ENCODE measurements at regions not wholly inside any gene's neighbourhood (a gene's known extent, or its start where the extent isn't known, plus 50 kb on each side); places are given as distances from the start of the nearest gene placed in this dataset.

GRCh38 chr2:81007104-81007503 lies 702.6 kb upstream of the LRRTM1 start:
- Histone ChIP-seq H3K9me3 (ENCODE audit: control insufficient read depth in 4 of 4, insufficient read depth in 3 of 4, low read length in 3 of 4) (peaks cover 0 to 18% (median 3%) of the 10 kb centered on the region in 4 donors), H3K27me3 (ENCODE audit: control insufficient read depth in 3 of 3, insufficient read depth in 3 of 3, low read length in 2 of 3) (no peaks in the 10 kb centered on the region), H3K36me3 (ENCODE audit: control insufficient read depth in 4 of 4, insufficient read depth in 4 of 4, low read length in 4 of 4) (no peaks in the 10 kb centered on the region), H3K4me1 (ENCODE audit: control insufficient read depth in 5 of 5, insufficient read depth in 5 of 5, low read length in 5 of 5) (no peaks in the 10 kb centered on the region), H3K27ac (ENCODE audit: low read depth in 1 of 2, low read length in 1 of 2) (no peak overlapping the region), H3K9ac (ENCODE audit: insufficient read depth in 1 of 2, low read length in 2 of 2) (no peak overlapping the region), H3K4me3 (no peak overlapping the region)
- ATAC-seq (ENCODE audit: insufficient read depth, low FRiP score) (no peak), DNase-seq (no peak)
- no peak for TF ChIP-seq CTCF (IDR thresholded peaks at IDR 0.05; ENCODE audit: control extremely low read depth, extremely low read depth)
- 78% methylated on average over 2 of the region's 2 CpGs for WGBS, 2 donors

GRCh38 chr2:81002906-81003305 lies 698.4 kb upstream of the LRRTM1 start:
- 86 to 90% methylated on average over 2 of the region's 2 CpGs for WGBS, 2 donors
- no peaks in the 10 kb centered on the region for H3K4me1 ChIP-seq (ENCODE audit: control insufficient read depth in 5 of 5, insufficient read depth in 5 of 5, low read length in 5 of 5)
- no peak overlapping the region for H3K27ac ChIP-seq (ENCODE audit: low read depth in 1 of 2, low read length in 1 of 2)
- TF ChIP-seq CTCF (IDR thresholded peaks at IDR 0.05; ENCODE audit: control extremely low read depth, extremely low read depth), result no peak
- no peak for ATAC-seq (ENCODE audit: insufficient read depth, low FRiP score)
- no peak for DNase-seq
- no peaks in the 10 kb centered on the region for H3K36me3 ChIP-seq (ENCODE audit: control insufficient read depth in 4 of 4, insufficient read depth in 4 of 4, low read length in 4 of 4)
- no peaks in the 10 kb centered on the region for H3K27me3 ChIP-seq (ENCODE audit: control insufficient read depth in 3 of 3, insufficient read depth in 3 of 3, low read length in 2 of 3)
- H3K4me3 ChIP-seq, result no peak overlapping the region
- H3K9ac ChIP-seq (ENCODE audit: insufficient read depth in 1 of 2, low read length in 2 of 2), result no peak overlapping the region
- peaks cover 0 to 20% (median 4%) of the 10 kb centered on the region in 4 donors for H3K9me3 ChIP-seq (ENCODE audit: control insufficient read depth in 4 of 4, insufficient read depth in 3 of 4, low read length in 3 of 4)

- DNase-seq, result no peak
- no peak overlapping the region for H3K9ac ChIP-seq (ENCODE audit: insufficient read depth in 1 of 2, low read length in 2 of 2)
- no peaks in the 10 kb centered on the region for H3K36me3 ChIP-seq (ENCODE audit: control insufficient read depth in 4 of 4, insufficient read depth in 4 of 4, low read length in 4 of 4)
- H3K4me3 ChIP-seq, result no peak overlapping the region
- no peaks in the 10 kb centered on the region for H3K9me3 ChIP-seq (ENCODE audit: control insufficient read depth in 4 of 4, insufficient read depth in 3 of 4, low read length in 3 of 4)
- WGBS, 2 donors, result 94 to 98% methylated on average over 2 of the region's 2 CpGs
- no peak for TF ChIP-seq CTCF (IDR thresholded peaks at IDR 0.05; ENCODE audit: control extremely low read depth, extremely low read depth)
- H3K4me1 ChIP-seq (ENCODE audit: control insufficient read depth in 5 of 5, insufficient read depth in 5 of 5, low read length in 5 of 5), result no peaks in the 10 kb centered on the region
- H3K27me3 ChIP-seq (ENCODE audit: control insufficient read depth in 3 of 3, insufficient read depth in 3 of 3, low read length in 2 of 3), result no peaks in the 10 kb centered on the region
- ATAC-seq (ENCODE audit: insufficient read depth, low FRiP score), result no peak
- H3K27ac ChIP-seq (ENCODE audit: low read depth in 1 of 2, low read length in 1 of 2), result no peak overlapping the region
Observed at GRCh38 chr2:80987466-80987865, 682.9 kb upstream of the LRRTM1 start.

- ATAC-seq (ENCODE audit: insufficient read depth, low FRiP score) (no peak), DNase-seq (no peak)
- no peak overlapping the region for H3K4me3 ChIP-seq
- H3K36me3 ChIP-seq (ENCODE audit: control insufficient read depth in 4 of 4, insufficient read depth in 4 of 4, low read length in 4 of 4), result no peaks in the 10 kb centered on the region
- no peaks in the 10 kb centered on the region for H3K27me3 ChIP-seq (ENCODE audit: control insufficient read depth in 3 of 3, insufficient read depth in 3 of 3, low read length in 2 of 3)
- no peaks in the 10 kb centered on the region for H3K4me1 ChIP-seq (ENCODE audit: control insufficient read depth in 5 of 5, insufficient read depth in 5 of 5, low read length in 5 of 5)
- no peak for TF ChIP-seq CTCF (IDR thresholded peaks at IDR 0.05; ENCODE audit: control extremely low read depth, extremely low read depth)
- H3K9me3 ChIP-seq (ENCODE audit: control insufficient read depth in 4 of 4, insufficient read depth in 3 of 4, low read length in 3 of 4), result peaks cover 0 to 10% (median 4%) of the 10 kb centered on the region in 4 donors
- no peak overlapping the region for H3K27ac ChIP-seq (ENCODE audit: low read depth in 1 of 2, low read length in 1 of 2)
- no peak overlapping the region for H3K9ac ChIP-seq (ENCODE audit: insufficient read depth in 1 of 2, low read length in 2 of 2)
Observed at GRCh38 chr2:80969900-80970299, 665.3 kb upstream of the LRRTM1 start.
